ENCODE measurements at regions not wholly inside any gene's neighbourhood (a gene's known extent, or its start where the extent isn't known, plus 50 kb on each side); places are given as distances from the start of the nearest gene placed in this dataset.

DNA sequence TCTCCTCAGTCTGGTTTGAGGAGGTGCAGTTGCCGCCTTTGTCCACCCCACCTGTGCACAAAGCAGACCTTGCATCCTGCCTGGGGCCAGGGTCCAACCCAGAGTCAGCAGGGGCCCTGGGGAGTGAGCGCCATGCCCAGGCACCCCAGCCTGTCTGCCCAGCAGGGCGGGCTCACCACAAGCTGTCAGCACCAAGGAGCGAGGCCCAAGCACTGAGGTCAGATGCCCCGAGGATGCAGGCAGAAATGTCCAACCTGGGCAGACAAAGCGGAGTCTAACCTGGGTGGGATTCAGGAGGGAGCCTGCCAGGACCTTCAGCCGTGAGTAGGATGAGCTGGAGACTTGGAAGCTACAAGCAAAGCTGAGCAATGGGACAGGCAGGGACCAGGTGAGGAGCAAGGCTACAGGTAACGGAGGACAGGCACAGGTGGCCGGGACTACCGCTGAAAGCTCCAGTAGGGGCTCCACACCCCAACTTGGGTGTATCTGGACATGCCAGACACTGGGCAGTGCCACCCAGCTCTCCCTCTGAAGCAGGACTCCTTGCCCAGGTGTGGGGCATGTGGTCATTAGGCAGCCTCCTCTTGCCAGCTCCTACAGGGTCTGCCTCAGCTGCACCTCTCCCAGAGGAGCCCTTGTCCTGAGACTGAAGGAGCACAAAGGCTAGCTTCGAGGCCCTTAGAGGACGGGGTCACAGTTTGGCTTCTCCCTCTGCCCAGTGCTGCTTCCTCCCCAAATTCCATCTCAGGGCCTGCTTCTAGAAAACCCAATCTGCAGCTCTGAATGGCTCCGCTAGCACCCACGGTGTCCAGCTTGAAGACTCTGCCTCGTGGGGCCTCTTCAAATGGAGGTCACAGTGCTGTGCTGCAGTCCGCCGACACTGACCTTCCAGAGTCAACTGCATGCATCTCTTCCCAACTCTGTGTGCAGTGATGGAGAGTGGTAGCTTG, 210.6 kb upstream of the CDYL start:
- TF ChIP-seq, protein P1, sequence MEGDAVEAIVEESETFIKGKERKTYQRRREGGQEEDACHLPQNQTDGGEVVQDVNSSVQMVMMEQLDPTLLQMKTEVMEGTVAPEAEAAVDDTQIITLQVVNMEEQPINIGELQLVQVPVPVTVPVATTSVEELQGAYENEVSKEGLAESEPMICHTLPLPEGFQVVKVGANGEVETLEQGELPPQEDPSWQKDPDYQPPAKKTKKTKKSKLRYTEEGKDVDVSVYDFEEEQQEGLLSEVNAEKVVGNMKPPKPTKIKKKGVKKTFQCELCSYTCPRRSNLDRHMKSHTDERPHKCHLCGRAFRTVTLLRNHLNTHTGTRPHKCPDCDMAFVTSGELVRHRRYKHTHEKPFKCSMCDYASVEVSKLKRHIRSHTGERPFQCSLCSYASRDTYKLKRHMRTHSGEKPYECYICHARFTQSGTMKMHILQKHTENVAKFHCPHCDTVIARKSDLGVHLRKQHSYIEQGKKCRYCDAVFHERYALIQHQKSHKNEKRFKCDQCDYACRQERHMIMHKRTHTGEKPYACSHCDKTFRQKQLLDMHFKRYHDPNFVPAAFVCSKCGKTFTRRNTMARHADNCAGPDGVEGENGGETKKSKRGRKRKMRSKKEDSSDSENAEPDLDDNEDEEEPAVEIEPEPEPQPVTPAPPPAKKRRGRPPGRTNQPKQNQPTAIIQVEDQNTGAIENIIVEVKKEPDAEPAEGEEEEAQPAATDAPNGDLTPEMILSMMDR (IDR thresholded peaks at IDR 0.05; ENCODE audit: insufficient read depth, low read length, missing control alignments): no peak
- CTCF ChIA-PET: no interaction called here
- POLR2A ChIA-PET: no interaction called here

DNA sequence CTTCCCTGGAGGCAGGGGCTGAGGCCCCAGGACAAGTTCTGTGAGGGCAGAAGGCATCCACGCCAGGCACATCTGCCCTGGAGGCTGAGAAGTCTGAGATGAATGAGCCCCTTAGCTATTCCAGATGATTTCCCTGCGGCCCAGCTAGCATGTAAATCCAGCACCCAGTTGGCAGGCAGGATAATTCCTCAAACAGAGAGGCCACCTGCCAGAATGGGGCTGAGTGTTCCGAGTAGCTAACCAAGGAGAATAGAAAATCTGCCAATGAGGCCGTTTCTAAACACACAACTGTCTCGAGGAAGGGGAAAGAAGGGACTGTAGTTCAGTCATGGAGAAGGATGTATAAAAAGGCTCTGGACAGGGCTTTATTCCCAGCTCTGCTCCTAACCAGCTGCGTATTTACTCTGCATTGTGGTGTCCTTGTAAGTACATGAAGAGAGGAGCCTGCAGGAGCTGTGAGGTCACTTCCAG, 211.4 kb upstream of the CDYL start:
- ChIA-PET CTCF (interaction anchor here (1.2 kb wide), 1 partner anchor 17 kb away, joined by 3 read pairs; no protein-coding TSS in a partner anchor), POLR2A (no interaction called here)
- TF ChIP-seq, protein P1 (IDR thresholded peaks at IDR 0.05; ENCODE audit: insufficient read depth, low read length, missing control alignments): no peak
- no peak overlapping the region for H3K4me3 ChIP-seq (ENCODE audit: low read depth, low read length)
- DNase-seq (ENCODE audit: low read depth, low spot score): no peak

More for the DNA sequence above, 210.6 kb upstream of the CDYL start:
- DNase-seq (ENCODE audit: low read depth, low spot score): no peak
- H3K4me3 ChIP-seq (ENCODE audit: low read depth, low read length): no peak overlapping the region

DNA sequence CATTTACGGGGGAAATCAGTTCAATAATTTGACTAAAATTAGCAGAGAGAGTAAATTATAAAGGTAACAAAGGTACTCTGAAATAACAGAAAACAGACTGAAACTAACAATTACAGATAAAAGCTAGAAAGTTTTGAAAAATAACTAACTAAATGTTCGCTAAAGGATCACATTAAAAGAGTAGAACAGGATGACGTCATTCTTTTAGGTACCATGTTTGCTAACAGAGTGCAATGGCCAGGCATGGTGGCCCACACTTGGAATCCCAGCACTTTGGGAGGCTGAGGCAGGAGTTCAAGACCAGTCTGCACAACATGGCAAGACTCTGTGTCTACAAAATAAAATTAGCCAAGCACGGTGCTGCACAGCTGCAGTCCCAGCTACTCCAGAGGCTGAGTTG, 212.3 kb upstream of the CDYL start:
- TF ChIP-seq, protein P1 (IDR thresholded peaks at IDR 0.05; ENCODE audit: insufficient read depth, low read length, missing control alignments): no peak
- ChIA-PET CTCF (interaction anchor here (1.2 kb wide), 1 partner anchor 18 kb away, joined by 3 read pairs; no protein-coding TSS in a partner anchor), POLR2A (no interaction called here)
- no peak for DNase-seq (ENCODE audit: low read depth, low spot score)
- H3K4me3 ChIP-seq (ENCODE audit: low read depth, low read length): no peak overlapping the region

DNA sequence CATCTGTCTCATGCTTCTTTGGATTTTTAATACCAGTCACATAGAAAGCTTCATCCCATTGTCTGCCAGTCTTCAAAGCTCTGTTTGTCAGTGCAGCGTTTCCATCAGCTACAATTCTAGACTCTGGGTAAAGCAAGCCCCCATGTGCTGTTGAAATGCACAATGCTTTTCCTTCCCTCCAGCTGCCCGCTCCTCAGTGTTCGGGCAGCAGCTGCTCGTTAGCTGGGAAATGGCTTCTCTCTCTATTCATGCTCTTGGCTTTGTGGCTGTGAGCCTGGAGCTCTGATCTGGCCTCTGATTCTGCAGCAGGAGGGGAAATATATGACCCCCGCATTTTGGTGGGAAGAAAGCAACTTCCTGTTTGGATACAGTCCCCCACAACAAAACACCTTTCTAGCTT, 213.0 kb upstream of the CDYL start:
- no peak for DNase-seq (ENCODE audit: low read depth, low spot score)
- POLR2A ChIA-PET: no interaction called here
- H3K4me3 ChIP-seq (ENCODE audit: low read depth, low read length): no peak overlapping the region
- CTCF ChIA-PET: interaction anchor here (0.8 kb wide), 1 partner anchor 12 kb away, joined by 3 read pairs; no protein-coding TSS in a partner anchor
- TF ChIP-seq, protein P1 (IDR thresholded peaks at IDR 0.05; ENCODE audit: insufficient read depth, low read length, missing control alignments): no peak

DNA sequence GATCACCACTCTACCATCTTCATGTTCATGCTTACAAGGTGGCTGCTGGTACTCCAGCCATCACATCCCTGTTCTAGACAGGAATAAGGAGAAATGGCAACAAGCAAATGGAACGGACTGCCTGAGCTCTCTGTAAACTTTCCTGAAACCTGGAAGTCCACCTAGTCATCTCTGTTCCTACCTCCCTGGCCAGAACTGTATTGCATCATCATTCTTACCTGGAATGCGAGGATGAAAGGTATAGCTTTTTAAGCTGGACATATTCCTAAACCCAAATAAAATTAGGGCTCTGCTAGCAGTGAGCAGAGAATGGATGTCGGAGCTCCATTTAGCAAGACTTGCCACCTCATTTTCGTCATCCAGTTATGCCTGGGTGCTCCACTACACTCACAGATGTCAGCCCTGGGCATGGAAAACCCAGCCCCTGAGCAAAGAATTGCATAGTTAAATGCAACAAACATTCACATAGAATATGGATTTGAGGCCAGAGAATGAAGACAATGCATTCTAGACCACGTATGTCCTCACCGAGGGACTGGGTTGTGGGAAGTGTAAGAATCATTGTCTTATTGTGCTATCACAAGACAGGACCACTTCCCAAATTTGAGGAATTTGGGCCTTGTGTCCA, 214.3 kb upstream of the CDYL start:
- TF ChIP-seq, protein P1 (IDR thresholded peaks at IDR 0.05; ENCODE audit: insufficient read depth, low read length, missing control alignments): no peak
- no peak for DNase-seq (ENCODE audit: low read depth, low spot score)
- CTCF ChIA-PET: no interaction called here
- no peak overlapping the region for H3K4me3 ChIP-seq (ENCODE audit: low read depth, low read length)
- POLR2A ChIA-PET: no interaction called here

- CTCF ChIA-PET: no interaction called here
- H3K4me3 ChIP-seq (ENCODE audit: low read depth, low read length): no peak overlapping the region
- POLR2A ChIA-PET: no interaction called here
- TF ChIP-seq, protein P1 (IDR thresholded peaks at IDR 0.05; ENCODE audit: insufficient read depth, low read length, missing control alignments): no peak
- DNase-seq (ENCODE audit: low read depth, low spot score): no peak
Observed at GRCh38 chr6:4561078-4561435, 215.1 kb upstream of the CDYL start.
